Bronchial epithelial cell (primary cell): ENCODE measurements at regions not wholly inside any gene's neighbourhood (a gene's known extent, or its start where the extent isn't known, plus 50 kb on each side); places are given as distances from the start of the nearest gene placed in this dataset.

ENCODE experiments used
- DNase-seq: peaks from one replicate; pipeline ENCODE4 v3.0.0-alpha.2; 2010; ENCODE audit warnings: low read depth
- FAIRE-seq: peaks from 2 replicates; lab custom pipeline; 2011; peaks lifted over from hg19 to GRCh38; lab: Jason Lieb, UNC
- H3K27me3 ChIP-seq: 2 replicates; pipeline ENCODE4 v1.5.1; 2011; ENCODE audit warnings: low read length; ENCODE audit not compliant: control insufficient read depth, insufficient read depth
- H3K36me3 ChIP-seq: 2 replicates; pipeline ENCODE4 v1.5.1; 2011; ENCODE audit warnings: low read length; ENCODE audit not compliant: control insufficient read depth, insufficient read depth
- H3K4me3 ChIP-seq: 2 replicates; pipeline ENCODE4 v1.5.1; 2011; ENCODE audit warnings: mild to moderate bottlenecking, low read depth, low read length, control low read depth
- TF ChIP-seq, protein P1 (sequence below): IDR thresholded peaks from 2 replicates; pipeline ENCODE4 v1.5.1; 2011; ENCODE audit warnings: mild to moderate bottlenecking, moderate library complexity, low read length, control low read depth, inconsistent platforms; ENCODE audit not compliant: insufficient read depth, severe bottlenecking

DNA sequence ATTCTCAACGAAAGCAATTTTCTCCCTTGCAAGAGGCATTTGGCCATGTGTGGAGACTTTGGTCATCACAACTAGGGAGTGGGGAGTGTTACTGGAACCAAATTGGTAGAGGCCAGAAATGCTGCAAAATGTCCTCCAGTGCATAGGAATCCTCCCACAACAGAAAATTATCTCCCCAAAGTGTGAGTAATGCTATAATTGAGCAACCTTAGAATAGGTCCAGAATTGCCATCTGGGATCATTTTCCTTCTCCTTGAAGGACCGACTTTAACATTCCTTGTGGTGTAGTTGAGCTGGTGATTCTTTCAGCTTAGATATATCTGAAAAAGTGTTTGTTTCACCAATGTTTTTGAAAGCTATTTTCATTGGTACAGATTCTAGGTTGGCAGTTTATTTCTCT, 111.2 kb upstream of the SMIM21 start:
- DNase-seq (peak; percentile 1), FAIRE-seq (no peak)
- Histone ChIP-seq H3K4me3 (no peak overlapping the region), H3K36me3 (no peaks in the 10 kb centered on the region), H3K27me3 (no peaks in the 10 kb centered on the region)
- TF ChIP-seq, protein P1, sequence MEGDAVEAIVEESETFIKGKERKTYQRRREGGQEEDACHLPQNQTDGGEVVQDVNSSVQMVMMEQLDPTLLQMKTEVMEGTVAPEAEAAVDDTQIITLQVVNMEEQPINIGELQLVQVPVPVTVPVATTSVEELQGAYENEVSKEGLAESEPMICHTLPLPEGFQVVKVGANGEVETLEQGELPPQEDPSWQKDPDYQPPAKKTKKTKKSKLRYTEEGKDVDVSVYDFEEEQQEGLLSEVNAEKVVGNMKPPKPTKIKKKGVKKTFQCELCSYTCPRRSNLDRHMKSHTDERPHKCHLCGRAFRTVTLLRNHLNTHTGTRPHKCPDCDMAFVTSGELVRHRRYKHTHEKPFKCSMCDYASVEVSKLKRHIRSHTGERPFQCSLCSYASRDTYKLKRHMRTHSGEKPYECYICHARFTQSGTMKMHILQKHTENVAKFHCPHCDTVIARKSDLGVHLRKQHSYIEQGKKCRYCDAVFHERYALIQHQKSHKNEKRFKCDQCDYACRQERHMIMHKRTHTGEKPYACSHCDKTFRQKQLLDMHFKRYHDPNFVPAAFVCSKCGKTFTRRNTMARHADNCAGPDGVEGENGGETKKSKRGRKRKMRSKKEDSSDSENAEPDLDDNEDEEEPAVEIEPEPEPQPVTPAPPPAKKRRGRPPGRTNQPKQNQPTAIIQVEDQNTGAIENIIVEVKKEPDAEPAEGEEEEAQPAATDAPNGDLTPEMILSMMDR = no peak

DNA sequence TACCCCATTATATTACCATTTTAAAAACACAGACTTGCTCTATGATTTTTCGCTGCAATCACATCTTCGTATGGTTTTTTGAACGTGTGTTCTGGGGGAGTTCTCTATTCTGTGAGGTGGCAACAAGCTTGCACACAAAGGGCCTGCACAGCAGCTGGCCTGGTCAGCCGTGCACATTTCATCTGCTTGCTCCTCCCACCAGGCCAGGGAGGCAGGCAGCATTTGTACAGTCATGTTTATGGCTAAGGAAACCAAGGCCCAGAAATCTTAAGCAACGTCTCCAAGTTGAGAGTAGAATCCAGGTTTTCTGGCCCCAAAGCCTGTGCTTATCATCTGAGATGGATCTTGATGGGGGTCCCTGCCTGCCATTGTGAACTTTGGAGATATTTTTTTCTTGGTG, 106.4 kb upstream of the SMIM21 start:
- Histone ChIP-seq H3K4me3 (no peak overlapping the region), H3K27me3 (no peaks in the 10 kb centered on the region), H3K36me3 (no peaks in the 10 kb centered on the region)
- DNase-seq = no peak
- TF ChIP-seq, protein P1 = no peak
- FAIRE-seq = no peak

DNA sequence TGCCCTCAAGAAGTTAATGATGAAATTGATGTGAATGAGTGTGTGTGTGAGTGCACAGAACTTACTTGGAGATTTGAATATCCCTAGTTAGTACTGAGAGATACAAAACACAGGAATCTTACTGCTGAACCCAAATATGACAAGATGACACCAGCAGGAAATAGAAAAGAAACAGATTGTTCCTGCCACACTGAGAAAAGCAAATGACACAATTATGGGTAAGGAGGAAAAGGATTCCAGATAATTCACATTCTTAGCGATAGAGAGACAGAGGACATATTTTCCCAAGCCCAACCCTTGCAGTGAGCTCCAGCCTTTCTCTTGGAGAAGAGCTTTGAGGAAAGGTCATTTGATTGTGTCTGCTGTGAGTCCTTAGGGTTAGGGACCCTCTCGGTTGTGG, 105.7 kb upstream of the SMIM21 start:
- no peak overlapping the region for H3K4me3 ChIP-seq
- DNase-seq (no peak), FAIRE-seq (no peak)
- TF ChIP-seq, protein P1 = no peak
- no peaks in the 10 kb centered on the region for H3K36me3 ChIP-seq
- H3K27me3 ChIP-seq = no peaks in the 10 kb centered on the region

DNA sequence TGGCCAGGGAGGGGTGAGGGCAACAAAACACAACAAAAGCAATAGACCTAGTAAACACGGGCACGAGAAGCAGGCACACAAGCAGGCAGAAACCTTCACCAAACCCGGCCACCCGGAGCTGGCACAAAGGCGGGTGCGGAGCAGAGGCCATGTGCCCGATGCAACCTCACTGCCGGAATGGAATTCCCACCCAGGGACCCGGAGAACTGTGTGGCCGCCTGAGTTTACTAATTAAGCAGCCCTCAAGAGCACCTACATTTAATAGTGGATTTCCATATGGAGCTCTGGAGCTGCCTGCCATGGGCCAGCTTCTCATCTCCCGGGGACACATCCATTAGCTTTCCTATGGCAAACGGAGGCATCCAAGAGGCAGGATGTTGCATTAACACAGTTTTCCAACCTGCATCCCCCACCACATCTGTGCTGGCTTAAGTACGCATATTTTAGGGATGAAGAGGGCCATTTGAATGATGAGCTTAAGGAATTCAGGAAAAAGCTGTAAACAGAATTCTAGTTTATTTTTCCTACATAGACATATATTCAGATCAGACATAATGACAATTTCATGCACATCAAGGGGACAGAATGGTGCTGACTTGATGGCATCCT, 104.5 kb upstream of the SMIM21 start:
- no peak for DNase-seq
- Histone ChIP-seq H3K36me3 (no peaks in the 10 kb centered on the region), H3K27me3 (no peaks in the 10 kb centered on the region)

DNA sequence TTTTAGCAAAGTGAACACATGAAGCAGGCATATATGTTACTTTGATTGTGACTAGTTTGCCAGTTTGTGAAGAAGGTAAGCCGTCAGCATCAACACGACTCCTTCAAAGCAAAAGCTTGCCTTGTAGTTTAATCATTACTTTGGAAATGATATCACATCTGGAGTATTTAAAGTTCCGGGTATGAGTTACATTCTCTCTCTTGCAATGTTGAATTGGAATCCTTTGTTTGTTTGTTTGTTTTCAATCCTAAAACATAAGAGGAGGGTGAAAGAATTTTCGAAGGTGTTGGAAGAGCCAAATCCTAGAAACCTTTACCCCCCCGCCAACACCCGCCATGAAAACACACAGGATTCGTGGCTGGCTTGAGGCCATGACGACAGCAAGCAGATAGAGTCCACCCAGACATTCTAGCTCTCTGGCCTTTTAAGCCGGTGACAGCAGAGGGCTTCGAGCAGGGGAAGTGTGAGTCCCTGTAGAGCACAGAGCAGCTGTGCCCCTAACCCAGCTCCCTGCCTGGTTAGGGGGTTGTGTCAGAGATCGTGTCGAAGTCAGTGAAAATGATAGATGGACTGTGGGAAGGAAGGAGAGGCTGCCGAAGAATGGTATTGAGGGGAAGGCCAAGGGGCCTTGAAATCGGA, 103.8 kb upstream of the SMIM21 start:
- H3K4me3 ChIP-seq = no peak overlapping the region
- TF ChIP-seq, protein P1 = no peak
- no peak for FAIRE-seq
- H3K27me3 ChIP-seq = no peaks in the 10 kb centered on the region
- peak; percentile 5 for DNase-seq
- no peaks in the 10 kb centered on the region for H3K36me3 ChIP-seq

More for the DNA sequence above, 104.5 kb upstream of the SMIM21 start:
- no peak overlapping the region for H3K4me3 ChIP-seq
- TF ChIP-seq, protein P1 = no peak
- FAIRE-seq = no peak
